ENCODE measurements at regions not wholly inside any gene's neighbourhood (a gene's known extent, or its start where the extent isn't known, plus 50 kb on each side); places are given as distances from the start of the nearest gene placed in this dataset.

DNA sequence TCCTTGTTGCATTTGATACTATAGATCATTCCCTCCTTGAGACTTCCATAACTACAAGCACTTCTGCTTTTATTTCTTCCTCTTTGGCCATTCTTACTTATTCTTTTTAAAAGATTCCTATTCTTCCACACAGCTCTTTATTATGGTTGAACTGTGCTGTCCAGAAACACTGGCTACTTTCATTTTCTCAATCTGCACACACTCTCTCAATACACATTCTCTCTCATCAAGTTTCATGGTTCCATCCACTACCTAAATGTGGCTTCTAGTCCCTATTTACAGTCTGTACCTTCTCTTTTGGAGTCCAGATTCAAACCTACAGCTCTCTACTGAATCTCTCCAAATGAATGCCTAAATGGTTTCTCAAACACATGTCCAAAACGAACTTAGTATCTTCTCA is 214.3 kb upstream of the RSPO3 start:
- TF ChIP-seq, protein P1, sequence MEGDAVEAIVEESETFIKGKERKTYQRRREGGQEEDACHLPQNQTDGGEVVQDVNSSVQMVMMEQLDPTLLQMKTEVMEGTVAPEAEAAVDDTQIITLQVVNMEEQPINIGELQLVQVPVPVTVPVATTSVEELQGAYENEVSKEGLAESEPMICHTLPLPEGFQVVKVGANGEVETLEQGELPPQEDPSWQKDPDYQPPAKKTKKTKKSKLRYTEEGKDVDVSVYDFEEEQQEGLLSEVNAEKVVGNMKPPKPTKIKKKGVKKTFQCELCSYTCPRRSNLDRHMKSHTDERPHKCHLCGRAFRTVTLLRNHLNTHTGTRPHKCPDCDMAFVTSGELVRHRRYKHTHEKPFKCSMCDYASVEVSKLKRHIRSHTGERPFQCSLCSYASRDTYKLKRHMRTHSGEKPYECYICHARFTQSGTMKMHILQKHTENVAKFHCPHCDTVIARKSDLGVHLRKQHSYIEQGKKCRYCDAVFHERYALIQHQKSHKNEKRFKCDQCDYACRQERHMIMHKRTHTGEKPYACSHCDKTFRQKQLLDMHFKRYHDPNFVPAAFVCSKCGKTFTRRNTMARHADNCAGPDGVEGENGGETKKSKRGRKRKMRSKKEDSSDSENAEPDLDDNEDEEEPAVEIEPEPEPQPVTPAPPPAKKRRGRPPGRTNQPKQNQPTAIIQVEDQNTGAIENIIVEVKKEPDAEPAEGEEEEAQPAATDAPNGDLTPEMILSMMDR (IDR thresholded peaks at IDR 0.05): no peak
- TF ChIP-seq POLR2A (IDR thresholded peaks at IDR 0.05): no peak

Data from esophagus squamous epithelium (tissue), 4 donors.